NCI-H1694 (cell line): ENCODE measurements at regions not wholly inside any gene's neighbourhood (a gene's known extent, or its start where the extent isn't known, plus 50 kb on each side); places are given as distances from the start of the nearest gene placed in this dataset.

ENCODE experiments used
- DNase-seq: peaks from one replicate; lab custom pipeline; 2025; lab: John Stamatoyannopoulos, UW

DNA sequence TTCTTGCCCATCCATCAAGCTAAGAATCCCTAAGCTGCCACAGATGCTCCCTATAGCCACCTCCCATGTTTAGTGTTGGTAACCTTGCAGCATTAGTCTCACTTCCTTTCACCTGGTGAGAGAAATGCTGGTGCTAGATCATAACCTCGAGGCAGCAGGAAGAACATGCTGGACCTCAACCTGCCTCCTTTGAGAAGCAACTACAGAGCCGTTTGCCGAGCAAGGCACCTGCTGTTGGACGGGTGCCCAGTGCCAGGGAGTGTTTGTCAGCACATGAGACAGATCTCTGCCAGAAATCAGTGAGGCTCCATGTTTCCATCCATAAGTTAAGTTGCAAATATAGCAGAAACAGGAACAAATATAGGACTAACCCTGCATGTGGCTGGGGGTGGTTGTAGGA, 955.7 kb downstream of the TUSC7 start:
- peak; percentile 3 for DNase-seq

DNA sequence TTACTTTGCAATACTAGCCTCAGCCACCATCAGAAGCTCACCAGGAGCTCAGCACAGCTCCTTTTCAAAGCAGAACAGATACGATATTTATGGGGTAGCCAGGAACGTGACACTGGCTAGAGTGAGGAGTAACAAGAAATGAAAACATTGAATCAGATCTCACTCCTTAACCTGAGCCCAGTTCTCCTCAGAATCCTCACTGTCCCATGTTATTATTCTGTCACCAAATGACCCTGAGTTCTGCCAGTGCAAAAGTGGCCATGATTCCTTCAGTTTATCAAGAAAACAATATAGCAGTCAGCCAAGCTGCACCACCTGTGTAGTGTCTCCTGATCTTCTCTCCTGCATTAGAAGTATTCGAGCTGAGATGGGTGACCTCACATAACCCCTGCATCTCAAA, 956.7 kb downstream of the TUSC7 start:
- no peak for DNase-seq

DNA sequence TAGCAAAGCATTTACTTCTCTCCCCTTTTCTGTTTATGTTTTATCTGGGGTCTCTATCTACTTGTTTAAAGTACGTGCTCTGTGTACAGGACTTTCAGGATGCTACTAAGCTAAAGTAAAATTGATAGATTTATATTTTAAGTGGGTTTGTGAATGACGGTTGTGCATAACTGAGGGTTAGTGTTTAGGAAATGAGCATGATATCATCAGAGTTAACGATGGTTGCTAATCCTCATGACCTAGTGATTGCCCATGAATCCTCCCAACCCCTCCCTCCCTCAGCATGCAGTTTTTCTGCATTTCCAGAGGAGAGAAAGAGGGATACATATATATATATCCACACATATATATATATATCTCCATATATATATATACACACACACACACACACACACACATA, 957.2 kb downstream of the TUSC7 start:
- no peak for DNase-seq

DNA sequence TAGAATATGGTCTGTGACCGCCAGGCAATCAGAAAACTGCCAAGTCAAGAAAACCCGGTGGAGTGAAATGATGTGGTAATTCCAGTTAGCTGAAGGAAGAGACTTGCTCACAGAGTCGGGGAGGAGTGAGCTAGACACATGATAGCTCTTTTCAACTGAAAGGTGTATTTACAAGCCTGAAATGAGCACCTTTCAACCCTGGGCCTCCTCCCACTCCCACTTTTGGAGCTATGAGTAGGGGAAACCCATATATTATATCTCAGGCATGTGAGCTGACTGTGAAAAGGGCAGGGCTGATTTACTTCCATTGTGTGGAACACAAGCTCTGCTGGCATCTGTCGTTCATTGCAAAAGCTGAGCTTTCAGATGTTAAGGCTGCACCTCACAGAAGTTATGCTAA, 960.2 kb downstream of the TUSC7 start:
- DNase-seq: no peak

DNA sequence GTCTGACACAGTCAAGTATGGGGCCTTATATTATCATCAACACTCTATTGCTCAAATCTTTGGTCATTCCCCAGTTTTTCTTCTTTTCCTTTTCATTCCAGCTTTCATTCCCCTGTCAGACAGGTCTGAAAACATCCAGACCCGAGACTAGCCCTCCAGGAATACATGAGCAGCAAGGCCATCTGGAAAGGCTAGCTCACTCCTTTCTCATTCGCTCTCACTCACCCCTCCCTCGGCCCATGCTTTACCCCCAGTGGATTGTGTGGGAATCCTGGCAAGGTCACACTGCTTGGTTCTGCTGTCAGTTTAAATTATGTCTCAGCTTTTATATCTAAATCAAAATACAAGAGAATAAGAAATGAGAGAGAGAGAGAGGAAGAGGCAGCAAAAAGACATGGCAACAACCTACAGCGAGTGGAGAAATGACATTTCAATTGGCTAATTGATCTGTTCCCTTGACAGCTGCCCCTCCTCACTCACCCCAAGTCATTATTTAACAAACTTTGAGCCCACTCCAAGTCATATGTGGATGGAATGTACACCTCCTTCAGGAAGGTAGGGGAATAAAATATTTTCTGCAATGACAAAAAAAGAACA, 962.2 kb downstream of the TUSC7 start:
- DNase-seq: no peak

GRCh38 chr3:117674321-117674720, 964.7 kb downstream of the TUSC7 start:
- DNase-seq: no peak

DNA sequence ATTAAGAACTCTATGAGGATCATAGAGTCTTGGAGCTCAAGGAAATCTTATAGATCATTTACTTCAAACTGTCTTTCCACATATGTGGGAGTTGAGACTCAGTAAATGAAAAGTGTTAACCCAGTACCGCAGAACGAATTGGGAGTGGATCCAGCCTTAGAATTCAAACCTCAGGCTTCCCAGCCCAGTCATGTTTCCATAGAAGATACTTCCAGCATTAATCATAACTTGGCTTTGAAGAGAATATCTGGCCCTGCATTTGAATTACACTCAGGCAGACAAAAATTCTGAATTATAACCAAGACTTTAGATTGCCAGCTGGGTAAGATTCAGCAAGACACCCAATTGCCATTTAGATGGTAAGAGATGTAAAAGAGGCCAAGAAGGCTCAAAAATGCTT, 972.0 kb downstream of the TUSC7 start:
- DNase-seq: no peak

DNA sequence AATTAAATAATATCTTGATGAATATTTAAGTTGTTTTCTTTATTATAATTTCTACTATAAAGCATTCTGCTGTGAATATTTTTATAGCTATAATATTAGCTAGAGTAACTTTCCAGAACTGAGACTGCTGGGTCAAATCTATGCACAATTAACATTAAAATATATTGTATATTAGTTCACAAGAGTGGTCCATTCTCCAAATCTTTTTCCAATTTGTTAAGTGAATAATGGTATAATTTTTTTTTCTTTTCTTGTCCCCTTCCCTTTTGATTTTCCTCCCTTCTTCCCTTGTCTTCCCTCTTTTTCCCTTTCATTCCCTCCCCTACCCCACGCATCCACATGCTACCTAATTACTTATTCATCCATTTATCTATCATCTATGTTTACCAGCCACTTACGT, 977.5 kb downstream of the TUSC7 start:
- DNase-seq: no peak

- peak; percentile 52 for DNase-seq
Measured at GRCh38 chr3:117688583-117688982, 979.0 kb downstream of the TUSC7 start.

GRCh38 chr3:117691526-117691925, 981.9 kb downstream of the TUSC7 start:
- DNase-seq: no peak

DNA sequence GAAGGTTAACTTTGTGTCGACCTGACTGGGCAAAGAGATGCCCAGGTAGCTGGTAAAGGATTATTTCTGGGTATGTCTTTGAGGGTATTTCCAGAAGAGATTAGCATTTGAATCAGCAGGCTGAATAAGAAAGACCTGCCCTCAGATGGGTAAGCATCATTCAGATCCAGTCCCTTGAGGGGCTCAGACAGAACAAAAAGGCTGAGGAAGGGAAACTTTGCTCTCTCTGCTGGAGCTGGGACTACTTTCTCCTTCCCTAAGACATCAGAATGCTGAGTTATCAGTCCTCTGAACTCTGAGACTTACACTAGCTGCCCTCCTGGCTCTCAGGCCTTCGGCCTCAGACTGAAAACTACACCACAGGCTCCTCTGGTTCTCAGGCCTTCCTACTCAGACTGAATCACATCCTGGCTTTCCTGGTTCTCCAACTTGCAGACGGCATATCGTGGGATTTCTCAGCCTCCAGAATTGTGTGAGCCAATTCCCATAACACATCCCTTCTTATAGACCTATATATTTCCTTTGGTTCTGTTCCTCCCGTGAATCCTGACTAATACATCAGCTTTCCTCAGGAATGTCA, 982.9 kb downstream of the TUSC7 start:
- no peak for DNase-seq

- no peak for DNase-seq
Measured at GRCh38 chr3:117695321-117695720, 985.7 kb downstream of the TUSC7 start.

GRCh38 chr3:117695871-117696645, 986.5 kb downstream of the TUSC7 start:
- no peak for DNase-seq

GRCh38 chr3:117696851-117697407, 987.4 kb downstream of the TUSC7 start:
- DNase-seq: no peak

DNA sequence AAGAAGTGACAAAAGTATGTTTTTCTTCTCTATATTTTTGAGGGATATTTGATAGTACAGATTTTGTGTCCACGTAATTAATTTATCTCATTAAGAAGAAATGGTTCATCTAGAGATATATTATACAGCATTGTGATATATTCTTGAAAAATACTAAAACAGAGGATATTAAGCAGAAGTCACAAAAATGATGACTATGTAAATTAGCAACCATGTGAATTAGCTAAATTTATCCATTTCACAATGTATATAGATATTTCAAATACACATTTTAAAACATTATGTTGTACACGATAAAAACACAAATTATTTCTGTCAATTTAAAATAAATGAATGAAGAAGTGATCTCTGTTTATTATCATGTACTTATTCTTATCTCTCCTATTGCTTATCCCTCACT, 989.5 kb downstream of the TUSC7 start:
- no peak for DNase-seq

DNA sequence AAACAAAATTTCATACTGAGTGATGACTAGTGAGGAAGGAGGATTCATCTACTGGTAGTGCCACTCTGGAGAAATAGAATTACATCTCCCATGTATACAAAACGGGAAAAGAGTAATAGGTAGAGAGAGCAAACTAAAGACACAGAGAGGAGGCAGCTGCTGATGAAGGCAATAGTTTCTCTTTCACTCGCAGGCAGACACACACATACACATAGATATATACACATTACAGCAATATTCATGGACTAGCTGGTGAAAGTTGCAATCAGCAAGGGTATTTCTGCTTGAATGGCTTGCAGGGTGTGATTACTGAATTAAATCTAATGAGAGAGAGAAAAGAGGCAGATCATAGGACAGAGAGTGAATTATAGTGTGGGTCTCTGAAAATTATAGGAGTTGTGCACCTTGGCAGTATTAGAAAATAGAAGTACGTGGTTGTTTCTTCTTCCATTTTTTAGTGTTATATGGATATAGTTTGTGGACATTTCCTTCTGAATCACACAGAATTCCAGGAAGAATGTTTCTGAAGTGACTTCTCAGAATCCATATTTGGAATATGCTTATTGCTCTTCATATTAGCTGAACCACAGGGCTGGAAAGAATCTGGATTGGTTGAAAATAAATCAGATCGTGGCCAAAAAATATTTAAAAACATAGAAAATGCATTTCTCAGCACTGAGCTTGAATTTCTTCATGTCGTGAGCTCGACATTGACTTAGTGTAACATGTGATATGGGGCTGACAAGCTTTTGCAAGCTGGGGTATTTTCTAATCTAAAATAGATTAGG, 991.2 kb downstream of the TUSC7 start:
- DNase-seq: no peak

DNA sequence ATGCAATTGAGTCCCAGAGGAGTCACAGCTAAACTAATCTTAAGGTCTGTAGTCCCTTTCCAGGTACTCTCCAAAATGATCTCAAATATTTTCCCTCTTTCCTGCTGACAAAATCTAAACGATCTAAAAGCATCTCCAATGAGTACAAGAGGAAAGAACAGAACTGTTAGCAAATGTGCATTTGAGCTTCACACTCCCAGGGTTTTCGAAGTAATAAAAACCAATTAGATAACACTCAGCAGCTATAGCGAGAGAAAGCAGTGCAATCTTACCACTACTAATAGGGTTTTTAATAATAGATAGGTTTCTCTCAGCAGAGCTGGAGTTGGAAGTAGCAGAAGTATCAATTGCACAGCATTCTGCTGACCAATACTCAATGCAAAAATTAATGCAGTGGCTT, 995.4 kb downstream of the TUSC7 start:
- no peak for DNase-seq

DNA sequence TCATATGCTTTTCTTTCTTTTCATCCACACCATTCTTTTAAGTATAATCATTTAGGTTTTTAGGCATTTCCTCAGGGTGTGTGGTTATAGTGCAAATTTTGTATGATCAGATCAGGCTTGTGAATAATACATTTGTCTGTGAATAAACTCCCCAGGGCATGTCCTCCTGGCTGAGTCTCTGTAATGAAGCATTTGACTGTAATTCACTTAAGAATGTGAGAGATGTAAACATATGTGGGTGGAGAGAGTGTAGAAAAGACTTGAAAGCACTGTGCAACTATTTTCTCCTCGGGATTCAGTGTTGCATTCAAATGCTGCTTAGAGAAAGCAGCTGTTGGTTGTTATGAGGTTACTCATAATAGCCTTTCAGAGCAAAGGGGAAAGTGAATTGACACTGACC, 996.5 kb downstream of the TUSC7 start:
- DNase-seq: no peak

- DNase-seq: no peak
Measured at GRCh38 chr3:117706756-117707155, 997.2 kb downstream of the TUSC7 start.

GRCh38 chr3:117708601-117709000, 999.0 kb downstream of the TUSC7 start:
- no peak for DNase-seq

DNA sequence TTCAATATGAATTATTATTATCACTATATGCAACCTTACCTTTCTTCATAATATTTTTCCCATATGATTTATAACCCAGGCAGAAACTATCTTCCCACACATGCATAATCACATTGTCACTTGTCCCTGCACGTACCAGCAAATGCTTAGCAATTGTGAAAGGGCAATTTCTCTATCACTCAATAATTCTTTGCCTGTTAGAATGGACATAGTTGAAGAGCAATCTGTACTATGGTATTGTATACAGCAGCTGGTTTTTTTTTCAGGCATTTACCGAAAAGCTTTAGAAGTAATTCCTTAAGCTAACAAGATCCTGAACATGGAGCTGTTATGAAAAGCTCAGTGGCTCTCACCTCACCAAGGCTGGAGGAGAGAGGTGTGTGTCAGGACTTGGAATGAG, 999.5 kb downstream of the TUSC7 start:
- DNase-seq: no peak

GRCh38 chr3:117710501-117710900, 1000.9 kb downstream of the TUSC7 start:
- no peak for DNase-seq
